Nephron progenitor cell (in vitro differentiated cells): ENCODE measurements at regions not wholly inside any gene's neighbourhood (a gene's known extent, or its start where the extent isn't known, plus 50 kb on each side); places are given as distances from the start of the nearest gene placed in this dataset.

Experiments used
- DNase-seq: peaks from one replicate; pipeline ENCODE4 v3.0.0; 2021
- H3K27ac Mint-ChIP-seq: 2 replicates; pipeline ENCODE4 v1.8.0; 2021; ENCODE audit warnings: mild to moderate bottlenecking, moderate library complexity, mixed read lengths
- H3K27me3 Mint-ChIP-seq: 2 replicates; pipeline ENCODE4 v1.8.0; 2021; ENCODE audit warnings: mild to moderate bottlenecking, low read depth, mixed read lengths; ENCODE audit not compliant: poor library complexity
- H3K36me3 Mint-ChIP-seq: 2 replicates; pipeline ENCODE4 v1.8.0; 2021; ENCODE audit warnings: low read depth, mixed read lengths
- H3K4me1 Mint-ChIP-seq: 2 replicates; pipeline ENCODE4 v1.8.0; 2021; ENCODE audit warnings: mixed read lengths
- H3K4me3 Mint-ChIP-seq: 2 replicates; pipeline ENCODE4 v1.8.0; 2021; ENCODE audit warnings: mild to moderate bottlenecking, moderate library complexity, mixed read lengths
- H3K9me3 Mint-ChIP-seq: 2 replicates; pipeline ENCODE4 v1.8.0; 2021; ENCODE audit warnings: mild to moderate bottlenecking, moderate library complexity, mixed read lengths
- TF ChIP-seq, protein P1 (sequence below): fragments of 200-600 bp; sonication (generic); IDR thresholded peaks from 2 replicates; pipeline ENCODE4 v1.5.0; 2021; ENCODE audit warnings: antibody characterized with exemption

DNA sequence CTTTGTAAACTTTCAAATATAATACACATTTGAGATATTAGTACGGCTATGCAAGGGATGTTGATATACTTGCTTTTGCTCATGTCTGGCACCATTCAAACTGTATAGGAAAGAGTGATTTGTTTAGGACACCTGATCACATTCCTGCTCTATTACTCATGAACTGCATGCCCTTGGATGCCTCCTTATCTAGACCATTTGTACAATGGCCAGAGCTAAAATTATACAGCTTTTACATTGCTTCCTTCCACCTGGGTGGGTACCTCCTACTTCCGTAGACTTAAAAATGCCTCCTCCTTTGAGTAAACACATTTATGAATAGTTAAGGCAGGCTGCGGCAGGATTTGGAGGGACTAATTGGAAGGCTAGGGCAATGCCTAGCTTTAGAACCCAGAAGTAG, 85.4 kb upstream of the PBX1 start:
- Mint-ChIP-seq H3K9me3 (no peaks in the 10 kb centered on the region), H3K27me3 (peaks cover 4% of the 10 kb centered on the region), H3K4me1 (no peaks in the 10 kb centered on the region), H3K36me3 (no peaks in the 10 kb centered on the region), H3K27ac (no peak overlapping the region), H3K4me3 (no peak overlapping the region)
- DNase-seq, result no peak
- TF ChIP-seq, protein P1, sequence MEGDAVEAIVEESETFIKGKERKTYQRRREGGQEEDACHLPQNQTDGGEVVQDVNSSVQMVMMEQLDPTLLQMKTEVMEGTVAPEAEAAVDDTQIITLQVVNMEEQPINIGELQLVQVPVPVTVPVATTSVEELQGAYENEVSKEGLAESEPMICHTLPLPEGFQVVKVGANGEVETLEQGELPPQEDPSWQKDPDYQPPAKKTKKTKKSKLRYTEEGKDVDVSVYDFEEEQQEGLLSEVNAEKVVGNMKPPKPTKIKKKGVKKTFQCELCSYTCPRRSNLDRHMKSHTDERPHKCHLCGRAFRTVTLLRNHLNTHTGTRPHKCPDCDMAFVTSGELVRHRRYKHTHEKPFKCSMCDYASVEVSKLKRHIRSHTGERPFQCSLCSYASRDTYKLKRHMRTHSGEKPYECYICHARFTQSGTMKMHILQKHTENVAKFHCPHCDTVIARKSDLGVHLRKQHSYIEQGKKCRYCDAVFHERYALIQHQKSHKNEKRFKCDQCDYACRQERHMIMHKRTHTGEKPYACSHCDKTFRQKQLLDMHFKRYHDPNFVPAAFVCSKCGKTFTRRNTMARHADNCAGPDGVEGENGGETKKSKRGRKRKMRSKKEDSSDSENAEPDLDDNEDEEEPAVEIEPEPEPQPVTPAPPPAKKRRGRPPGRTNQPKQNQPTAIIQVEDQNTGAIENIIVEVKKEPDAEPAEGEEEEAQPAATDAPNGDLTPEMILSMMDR, result no peak

DNA sequence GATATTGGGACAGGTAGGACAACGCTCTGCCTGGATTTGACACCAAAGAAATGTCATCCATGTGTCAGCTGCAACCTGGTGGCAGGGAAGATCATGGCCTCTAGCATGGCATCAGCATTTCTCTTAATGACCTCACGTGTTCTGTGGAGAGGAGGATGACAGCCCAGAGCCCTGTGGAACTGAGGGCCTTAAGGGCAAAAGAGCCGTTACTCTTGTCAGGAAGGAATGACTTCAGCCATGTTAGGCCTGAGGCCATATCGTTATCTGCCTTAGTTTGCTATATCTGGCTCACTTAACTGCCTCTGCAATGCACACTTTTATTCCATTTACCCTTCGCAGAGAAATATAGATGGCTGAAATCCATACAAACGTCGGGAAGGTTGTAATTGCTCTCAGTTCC, 83.2 kb upstream of the PBX1 start:
- Mint-ChIP-seq H3K4me1 (no peaks in the 10 kb centered on the region), H3K36me3 (no peaks in the 10 kb centered on the region), H3K27ac (peak overlapping the region; percentile 24), H3K27me3 (peaks cover 4% of the 10 kb centered on the region), H3K4me3 (no peak overlapping the region), H3K9me3 (no peaks in the 10 kb centered on the region)
- TF ChIP-seq, protein P1, result no peak
- no peak for DNase-seq

DNA sequence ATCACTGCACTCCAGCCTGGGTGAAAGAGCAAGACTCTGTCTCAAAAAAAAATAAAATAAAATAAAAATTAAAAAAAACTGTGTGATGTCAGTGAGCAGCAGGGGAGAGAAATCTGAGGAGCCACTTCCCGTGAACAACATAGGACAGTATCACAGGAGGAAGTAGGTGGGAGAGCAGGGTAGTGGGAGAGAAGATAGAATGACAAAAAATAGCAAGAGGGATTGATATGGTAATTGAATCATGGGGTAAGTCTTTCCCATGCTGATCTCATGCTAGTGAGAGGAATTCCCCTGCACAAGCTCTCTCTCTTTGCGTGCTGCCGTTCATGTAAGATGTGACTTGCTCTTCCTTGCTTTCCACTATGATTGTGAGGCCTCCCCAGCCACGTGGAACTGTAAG, 81.6 kb upstream of the PBX1 start:
- H3K36me3 Mint-ChIP-seq, result no peaks in the 10 kb centered on the region
- no peak overlapping the region for H3K4me3 Mint-ChIP-seq
- H3K27ac Mint-ChIP-seq, result peak overlapping the region; percentile 66

DNA sequence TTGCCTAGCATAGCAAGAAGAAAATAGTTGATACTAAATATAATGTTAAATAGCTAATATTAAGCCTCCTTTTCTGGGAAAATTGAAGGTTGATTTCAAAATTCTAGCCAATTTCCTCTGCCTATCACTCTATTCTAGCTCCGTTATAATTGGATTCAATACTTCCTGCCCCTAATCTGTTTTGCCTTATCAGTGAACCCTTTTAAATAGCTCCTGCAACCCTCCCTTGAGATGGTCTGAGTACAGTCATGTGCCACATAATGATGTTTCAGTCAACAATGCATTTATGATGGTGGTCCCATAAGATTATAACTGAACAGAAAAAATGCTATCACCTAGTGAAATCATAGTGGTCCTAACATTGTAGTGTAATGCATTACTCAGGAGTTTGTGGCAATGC, 79.7 kb upstream of the PBX1 start:
- no peak overlapping the region for H3K4me3 Mint-ChIP-seq
- no peak for DNase-seq
- TF ChIP-seq, protein P1, result no peak
- H3K9me3 Mint-ChIP-seq, result no peaks in the 10 kb centered on the region
- peaks cover 4% of the 10 kb centered on the region for H3K27me3 Mint-ChIP-seq
- no peaks in the 10 kb centered on the region for H3K4me1 Mint-ChIP-seq
- H3K27ac Mint-ChIP-seq, result no peak overlapping the region
- H3K36me3 Mint-ChIP-seq, result no peaks in the 10 kb centered on the region

More for the DNA sequence above, 81.6 kb upstream of the PBX1 start:
- no peaks in the 10 kb centered on the region for H3K4me1 Mint-ChIP-seq
- H3K9me3 Mint-ChIP-seq, result no peaks in the 10 kb centered on the region
- peaks cover 4% of the 10 kb centered on the region for H3K27me3 Mint-ChIP-seq
- no peak for DNase-seq
- TF ChIP-seq, protein P1, result no peak

DNA sequence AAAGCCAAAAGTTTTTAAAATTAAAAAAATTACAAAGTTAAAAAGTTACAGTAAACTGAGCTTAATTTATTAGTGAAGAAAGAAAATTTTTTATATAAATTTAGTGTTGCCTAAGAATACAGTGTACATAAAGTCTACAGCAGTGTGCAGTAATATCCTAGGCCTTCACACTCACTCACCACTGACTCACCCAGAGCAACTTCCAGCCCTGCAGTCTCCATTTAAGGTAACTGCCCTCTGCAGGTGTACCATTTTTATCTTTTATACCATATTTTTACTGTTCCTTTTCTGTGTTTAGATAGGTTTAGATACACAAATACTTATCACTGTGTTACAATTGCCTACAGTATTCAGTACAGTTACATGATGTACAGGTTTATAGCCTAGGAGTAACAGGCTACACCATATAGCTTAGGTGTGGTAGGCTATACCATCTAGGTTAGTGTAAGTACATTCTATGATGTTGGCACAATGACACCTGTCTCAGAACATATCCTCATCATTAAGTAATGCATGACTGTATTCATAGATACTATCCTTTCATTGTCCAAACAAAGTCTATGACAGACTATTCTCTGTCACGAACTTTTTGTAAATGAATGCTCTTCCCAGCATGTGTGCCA, 78.6 kb upstream of the PBX1 start:
- Mint-ChIP-seq H3K36me3 (no peaks in the 10 kb centered on the region), H3K4me3 (no peak overlapping the region), H3K27me3 (peaks cover 4% of the 10 kb centered on the region), H3K27ac (no peak overlapping the region), H3K9me3 (no peaks in the 10 kb centered on the region), H3K4me1 (peaks cover 5% of the 10 kb centered on the region)
- no peak for DNase-seq
- TF ChIP-seq, protein P1, result no peak

DNA sequence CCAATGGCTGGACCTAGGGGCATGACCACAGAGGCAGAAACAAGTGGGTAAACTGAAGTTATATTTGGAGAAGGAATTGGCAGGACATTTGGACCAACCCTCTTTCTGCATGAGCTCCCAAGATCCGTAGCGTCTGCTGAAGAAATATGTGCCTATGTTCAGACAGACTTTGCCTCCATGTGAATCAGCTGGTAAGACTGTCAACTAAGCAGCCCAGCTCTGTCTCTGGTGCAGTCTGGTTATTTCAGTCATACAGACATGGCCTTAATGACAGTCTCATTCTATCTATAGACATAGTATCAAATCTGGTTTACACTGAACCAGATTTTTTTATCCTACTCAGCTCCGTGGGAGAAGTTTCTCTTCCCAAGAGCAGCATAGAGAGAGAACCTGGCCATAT, 63.1 kb upstream of the PBX1 start:
- DNase-seq, result no peak
- Mint-ChIP-seq H3K27ac (no peak overlapping the region), H3K4me3 (no peak overlapping the region), H3K4me1 (no peaks in the 10 kb centered on the region), H3K36me3 (no peaks in the 10 kb centered on the region), H3K9me3 (peaks cover under 1% of the 10 kb centered on the region), H3K27me3 (peaks cover 5% of the 10 kb centered on the region)
- TF ChIP-seq, protein P1, result no peak
